CD4-positive, alpha-beta T cell (primary cell): ENCODE measurements at regions not wholly inside any gene's neighbourhood (a gene's known extent, or its start where the extent isn't known, plus 50 kb on each side); places are given as distances from the start of the nearest gene placed in this dataset.
"Not testable (repeated sequence)": the region's sequence is repeated elsewhere in the genome, so short reads cannot be mapped to it uniquely, and the experiment has no call there.

Experiments
- ATAC-seq: fragments of 200-7000 bp; cut with Tn5 transposase; one replicate; pipeline ENCODE4 v1.10.0; 2022; ENCODE audit warnings: mild to moderate bottlenecking; ENCODE audit not compliant: poor library complexity
- CTCF ChIA-PET: fragments of 350-600 bp; sonication (Branson Sonifier 250); formaldehyde crosslinking; loops from one replicate; lab custom pipeline; 2021; ENCODE audit warnings: antibody characterized with exemption, inconsistent platforms; lab: Charles Lee
- POLR2A ChIA-PET: fragments of 350-600 bp; sonication (Branson Sonifier 250); formaldehyde crosslinking; loops from one replicate; lab custom pipeline; 2021; ENCODE audit warnings: antibody characterized with exemption, inconsistent platforms; lab: Charles Lee
- DNase-seq, 14 experiments: peaks; one replicate each; pipeline ENCODE4 v3.0.0-alpha.2; 2013 to 2020; ENCODE audit warnings: mixed read lengths in 2 of 14
- H3K27ac ChIP-seq, 2 donors: one replicate each; pipeline versions ENCODE4 v1.5.1 to v1.7.0; 2013; ENCODE audit warnings: low read length in 2 of 2, low read depth in 1 of 2, mild to moderate bottlenecking in 1 of 2
- H3K27me3 ChIP-seq, 2 experiments: 1 replicate in 1 of 2; 2 replicates in 1 of 2; pipeline versions ENCODE4 v1.6.1 to v1.7.0; 2013; ENCODE audit warnings: low read length in 2 of 2, control low read depth in 1 of 2, mild to moderate bottlenecking in 1 of 2, moderate library complexity in 1 of 2; ENCODE audit not compliant: insufficient read depth in 2 of 2, control insufficient read depth in 1 of 2
- H3K36me3 ChIP-seq: one replicate; pipeline ENCODE4 v1.6.1; 2013; ENCODE audit warnings: low read length, control low read depth; ENCODE audit not compliant: insufficient read depth
- H3K4me1 ChIP-seq: one replicate; pipeline ENCODE4 v1.6.1; 2013; ENCODE audit warnings: low read length, control low read depth; ENCODE audit not compliant: insufficient read depth
- H3K4me3 ChIP-seq: one replicate; pipeline ENCODE4 v1.5.1; 2013; ENCODE audit warnings: mild to moderate bottlenecking, low read length, moderate library complexity
- H3K9me3 ChIP-seq, 2 experiments: 1 replicate in 1 of 2; 2 replicates in 1 of 2; pipeline versions ENCODE4 v1.6.1 to v1.7.0; 2013; ENCODE audit warnings: low read length in 2 of 2, mild to moderate bottlenecking in 2 of 2, control low read depth in 1 of 2, moderate library complexity in 1 of 2; ENCODE audit not compliant: control insufficient read depth in 1 of 2, insufficient read depth in 1 of 2
- H3K27ac Mint-ChIP-seq: one replicate; pipeline ENCODE4 v1.8.0; 2020; ENCODE audit warnings: mixed read lengths
- H3K27me3 Mint-ChIP-seq: one replicate; pipeline ENCODE4 v1.8.0; 2021; ENCODE audit warnings: mixed read lengths
- H3K36me3 Mint-ChIP-seq: one replicate; pipeline ENCODE4 v1.8.0; 2021; ENCODE audit warnings: low read depth, mixed read lengths
- H3K4me1 Mint-ChIP-seq: one replicate; pipeline ENCODE4 v1.8.0; 2021; ENCODE audit warnings: low read depth, mixed read lengths
- H3K4me3 Mint-ChIP-seq: one replicate; pipeline ENCODE4 v1.8.0; 2020; ENCODE audit warnings: mild to moderate bottlenecking, mixed read lengths
- H3K9me3 Mint-ChIP-seq: one replicate; pipeline ENCODE4 v1.8.0; 2020; ENCODE audit warnings: mixed read lengths
- CTCF ChIP-seq: fragments of 200-600 bp; IDR thresholded peaks from one replicate; pipeline ENCODE4 v1.8.0; 2022; ENCODE audit warnings: antibody characterized with exemption, mild to moderate bottlenecking
- intact Hi-C, 2 experiments: fragments of 100-400 bp; cut with DNase I in 1 of 2; cut with micrococcal nuclease in 1 of 2; formaldehyde crosslinking; loops; one replicate each; pipeline versions ENCODE4 v1.15.1 to v1.9.0; 2023 to 2025; cut with DNase I, micrococcal nuclease

GRCh38 chr6:153465050-153465449 lies 334.0 kb upstream of the RGS17 start:
- Histone ChIP-seq H3K27me3 (no peaks in the 10 kb centered on the region), H3K36me3 (no peaks in the 10 kb centered on the region), H3K27ac (no peak overlapping the region), H3K4me3 (no peak overlapping the region), H3K4me1 (no peaks in the 10 kb centered on the region), H3K9me3 (peaks cover 0 to 4% of the 10 kb centered on the region in 2 experiments)
- peaks cover 3% of the 10 kb centered on the region for H3K9me3 Mint-ChIP-seq
- H3K4me3 Mint-ChIP-seq, result no peak overlapping the region
- H3K27me3 Mint-ChIP-seq, result no peaks in the 10 kb centered on the region
- POLR2A ChIA-PET, result no interaction called here
- intact Hi-C loops, result no loop called here
- DNase-seq (no peak), ATAC-seq (no peak)
- CTCF ChIA-PET, result no interaction called here
- no peak for TF ChIP-seq CTCF
- H3K36me3 Mint-ChIP-seq, result no peaks in the 10 kb centered on the region
- H3K27ac Mint-ChIP-seq, result no peak overlapping the region
- no peaks in the 10 kb centered on the region for H3K4me1 Mint-ChIP-seq

GRCh38 chr6:153449279-153449678 lies 318.2 kb upstream of the RGS17 start:
- ChIA-PET CTCF (no interaction called here), POLR2A (no interaction called here)
- Mint-ChIP-seq H3K4me3 (no peak overlapping the region), H3K36me3 (no peaks in the 10 kb centered on the region), H3K27me3 (no peaks in the 10 kb centered on the region), H3K4me1 (no peaks in the 10 kb centered on the region), H3K9me3 (no peaks in the 10 kb centered on the region), H3K27ac (no peak overlapping the region)
- Histone ChIP-seq H3K27me3 (no peaks in the 10 kb centered on the region), H3K36me3 (no peaks in the 10 kb centered on the region), H3K9me3 (peaks cover 0 to 3% of the 10 kb centered on the region in 2 experiments), H3K4me1 (no peaks in the 10 kb centered on the region), H3K4me3 (no peak overlapping the region), H3K27ac (no peak overlapping the region)
- intact Hi-C loops, result no loop called here
- DNase-seq (no peak), ATAC-seq (no peak)
- no peak for TF ChIP-seq CTCF

- H3K36me3 Mint-ChIP-seq, H3K27me3 ChIP-seq, DNase-seq: not testable (repeated sequence)
Measured at GRCh38 chr6:153442749-153443148, 311.7 kb upstream of the RGS17 start.

GRCh38 chr6:153442096-153442495 lies 311.0 kb upstream of the RGS17 start:
- TF ChIP-seq CTCF, result no peak
- H3K27me3 Mint-ChIP-seq, result no peaks in the 10 kb centered on the region
- Histone ChIP-seq H3K36me3 (no peaks in the 10 kb centered on the region), H3K4me1 (no peaks in the 10 kb centered on the region), H3K27me3 (no peaks in the 10 kb centered on the region), H3K4me3 (no peak overlapping the region), H3K9me3 (no peaks in the 10 kb centered on the region), H3K27ac (no peak overlapping the region)
- no peak overlapping the region for H3K4me3 Mint-ChIP-seq
- no peak for DNase-seq
- no peak for ATAC-seq
- H3K4me1 Mint-ChIP-seq, result no peaks in the 10 kb centered on the region
- H3K36me3 Mint-ChIP-seq, result no peaks in the 10 kb centered on the region
- intact Hi-C loops, result no loop called here
- no peak overlapping the region for H3K27ac Mint-ChIP-seq
- ChIA-PET CTCF (no interaction called here), POLR2A (no interaction called here)
- H3K9me3 Mint-ChIP-seq, result peaks cover 2% of the 10 kb centered on the region

More at GRCh38 chr6:153442749-153443148, 311.7 kb upstream of the RGS17 start:
- H3K4me3 Mint-ChIP-seq, H3K27ac ChIP-seq, H3K36me3 ChIP-seq, H3K27ac Mint-ChIP-seq, H3K9me3 ChIP-seq, POLR2A ChIA-PET, H3K4me1 Mint-ChIP-seq, H3K9me3 Mint-ChIP-seq, H3K4me3 ChIP-seq, CTCF ChIA-PET, H3K27me3 Mint-ChIP-seq, ATAC-seq, H3K4me1 ChIP-seq, intact Hi-C loops: not testable (repeated sequence)
